Panc1 (cell line): ENCODE measurements at regions not wholly inside any gene's neighbourhood (a gene's known extent, or its start where the extent isn't known, plus 50 kb on each side); places are given as distances from the start of the nearest gene placed in this dataset.

Experiments used
- ATAC-seq: fragments of 200-7000 bp; cut with Tn5 transposase; 2 replicates; pipeline ENCODE4 v1.9.1; 2020; ENCODE audit warnings: mild to moderate bottlenecking, moderate library complexity
- BruUV-seq: library from RNA; stranded (reverse); fragments of 400-500 nt; replicated peaks from 2 replicates; lab custom pipeline; 2021; lab: Mats Ljungman, UMichigan
- CTCF ChIA-PET: fragments of 300-600 bp; sonication (Branson Sonifier 250); formaldehyde crosslinking; loops from one replicate; lab custom pipeline; 2022; ENCODE audit warnings: antibody characterized with exemption; lab: Charles Lee
- POLR2A ChIA-PET: fragments of 300-600 bp; sonication (Branson Sonifier 250); formaldehyde crosslinking; loops from one replicate; lab custom pipeline; 2022; ENCODE audit warnings: antibody characterized with exemption; lab: Charles Lee
- DNase-seq: peaks from one replicate; pipeline ENCODE4 v3.0.0-alpha.2; 2010; ENCODE audit warnings: low read depth, low spot score
- H3K27ac ChIP-seq: 2 replicates; pipeline ENCODE4 v1.5.1; 2011; ENCODE audit warnings: mild to moderate bottlenecking, low read length, inconsistent platforms
- H3K27me3 ChIP-seq: fragments of 200-500 bp; sonication (Bioruptor generic); 2 replicates; pipeline ENCODE4 v1.6.0; 2014; ENCODE audit warnings: low read length, inconsistent platforms; ENCODE audit not compliant: control insufficient read depth, insufficient read depth
- H3K36me3 ChIP-seq: fragments of 200-500 bp; sonication (Bioruptor generic); 2 replicates; pipeline ENCODE4 v1.5.1; 2014; ENCODE audit warnings: inconsistent platforms, mild to moderate bottlenecking, low read length, moderate library complexity; ENCODE audit not compliant: control insufficient read depth, insufficient read depth
- H3K4me1 ChIP-seq: 2 replicates; pipeline ENCODE4 v1.5.1; 2011; ENCODE audit warnings: inconsistent platforms, mild to moderate bottlenecking, low read length, moderate library complexity; ENCODE audit not compliant: control insufficient read depth, insufficient read depth
- H3K4me3 ChIP-seq, 2 experiments: 2 replicates each; pipeline ENCODE4 v1.5.1; 2011 to 2012; ENCODE audit warnings: low read depth in 2 of 2, low read length in 2 of 2, mild to moderate bottlenecking in 2 of 2, inconsistent platforms in 1 of 2, moderate library complexity in 1 of 2
- H3K9me3 ChIP-seq: fragments of 200-500 bp; sonication (Bioruptor generic); 2 replicates; pipeline ENCODE4 v1.5.1; 2014; ENCODE audit warnings: low read depth, mild to moderate bottlenecking, inconsistent platforms, low read length, moderate library complexity; ENCODE audit not compliant: control insufficient read depth, insufficient read depth
- CTCF ChIP-seq: fragments of 450-650 bp; IDR thresholded peaks from 2 replicates; pipeline ENCODE4 v1.5.1; 2017; ENCODE audit warnings: mild to moderate bottlenecking
- POLR2AphosphoS5 ChIP-seq: IDR thresholded peaks from 2 replicates; pipeline ENCODE4 v1.6.1; 2012; ENCODE audit warnings: mild to moderate bottlenecking, low read depth, low read length, moderate library complexity
- REST ChIP-seq, 2 experiments: IDR thresholded peaks; 2 replicates each; pipeline ENCODE4 v1.6.1; 2011 to 2012; ENCODE audit warnings: low read depth in 2 of 2, control low read depth in 1 of 2, low read length in 1 of 2, mild to moderate bottlenecking in 1 of 2, moderate library complexity in 1 of 2; ENCODE audit not compliant: insufficient read depth in 1 of 2
- SIN3A ChIP-seq: IDR thresholded peaks from 2 replicates; pipeline ENCODE4 v1.6.1; 2012; ENCODE audit warnings: low read depth, mild to moderate bottlenecking, low read length, moderate library complexity, borderline replicate concordance; ENCODE audit not compliant: insufficient read depth
- TCF7L2 ChIP-seq: IDR thresholded peaks from 2 replicates; pipeline ENCODE4 v1.6.1; 2011; ENCODE audit warnings: mild to moderate bottlenecking, low read depth, low read length, inconsistent platforms
- in situ Hi-C: cut with HindIII; loops from 2 replicates; pipeline ENCODE4 v1.10.0; 2016; ENCODE audit warnings: low sequenced_read_pairs, low pct_unique_long_range_greater_than_20kb
- intact Hi-C: fragments of 100-400 bp; cut with micrococcal nuclease; formaldehyde crosslinking; loops from one replicate; pipeline ENCODE4 v1.10.0; 2022; ENCODE audit not compliant: unreplicated experiment

DNA sequence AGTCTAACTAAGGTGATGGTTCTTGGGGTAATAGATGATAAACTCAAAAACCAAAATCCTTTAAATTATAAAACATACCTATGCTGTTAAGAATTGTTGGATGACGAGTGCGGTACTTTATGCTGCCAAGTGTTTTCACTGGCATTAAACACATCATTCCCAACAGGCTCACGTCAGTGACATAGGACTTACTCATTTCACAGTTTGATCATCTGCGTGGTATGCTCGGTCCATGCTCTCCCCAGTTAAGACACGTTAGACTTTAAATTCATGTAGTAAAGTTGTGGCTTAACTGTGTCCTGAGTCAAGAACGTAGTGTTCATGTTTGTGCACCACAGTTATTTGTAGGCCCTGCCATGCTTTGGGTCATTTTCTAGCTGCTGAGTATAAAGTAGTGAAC lies 125.6 kb upstream of the MYT1L start:
- BruUV-seq = no TSS peak
- ChIA-PET CTCF (no interaction called here), POLR2A (no interaction called here)
- TF ChIP-seq REST (IDR thresholded peaks at IDR 0.05; ENCODE audit: insufficient read depth in 1 of 2, low read depth in 2 of 2, low read length in 1 of 2) = no peak
- no peak for TF ChIP-seq POLR2AphosphoS5
- TF ChIP-seq SIN3A = no peak
- no peaks in the 10 kb centered on the region for H3K4me1 ChIP-seq
- no peak for DNase-seq
- no peak for ATAC-seq
- no peaks in the 10 kb centered on the region for H3K36me3 ChIP-seq
- no peaks in the 10 kb centered on the region for H3K27me3 ChIP-seq
- intact Hi-C loops (no loop called here), in situ Hi-C loops (no loop called here)
- no peaks in the 10 kb centered on the region for H3K9me3 ChIP-seq
- no peak overlapping the region for H3K4me3 ChIP-seq
- no peak overlapping the region for H3K27ac ChIP-seq

GRCh38 chr2:2455151-2455550 lies 124.1 kb upstream of the MYT1L start:
- ChIA-PET CTCF (no interaction called here), POLR2A (no interaction called here)
- Histone ChIP-seq H3K4me3 (no peak overlapping the region), H3K9me3 (no peaks in the 10 kb centered on the region), H3K27me3 (no peaks in the 10 kb centered on the region), H3K36me3 (no peaks in the 10 kb centered on the region), H3K27ac (no peak overlapping the region), H3K4me1 (no peaks in the 10 kb centered on the region)
- ATAC-seq = no peak
- BruUV-seq = no TSS peak
- in situ Hi-C loops = no loop called here
- no peak for DNase-seq
- TF ChIP-seq SIN3A (no peak), TCF7L2 (no peak), POLR2AphosphoS5 (no peak), CTCF (no peak), REST (IDR thresholded peaks at IDR 0.05; ENCODE audit: insufficient read depth in 1 of 2, low read depth in 2 of 2, low read length in 1 of 2) (no peak)
- intact Hi-C loops = no loop called here
